Suprapubic skin (tissue), 4 donors: ENCODE measurements at regions not wholly inside any gene's neighbourhood (a gene's known extent, or its start where the extent isn't known, plus 50 kb on each side); places are given as distances from the start of the nearest gene placed in this dataset.

Experiments used
- DNase-seq, 2 donors: peaks; one replicate each; pipeline ENCODE4 v3.0.0-alpha.2; 2019; ENCODE audit warnings: low spot score in 2 of 2
- H3K27ac ChIP-seq: fragments of 200-600 bp; sonication (generic); one replicate; pipeline ENCODE4 v1.5.1; 2019
- H3K27me3 ChIP-seq: fragments of 200-600 bp; sonication (generic); one replicate; pipeline ENCODE4 v1.5.1; 2019
- H3K36me3 ChIP-seq: fragments of 200-600 bp; sonication (generic); one replicate; pipeline ENCODE4 v1.5.1; 2019
- H3K4me1 ChIP-seq: fragments of 200-600 bp; sonication (generic); one replicate; pipeline ENCODE4 v1.5.1; 2019
- H3K4me3 ChIP-seq: fragments of 200-600 bp; sonication (generic); one replicate; pipeline ENCODE4 v1.5.1; 2019; ENCODE audit warnings: mild to moderate bottlenecking
- H3K9me3 ChIP-seq: fragments of 200-600 bp; sonication (generic); one replicate; pipeline ENCODE4 v1.5.1; 2019
- CTCF ChIP-seq, 2 donors: fragments of 200-600 bp in 1 of 2; fragments of 450-650 bp in 1 of 2; sonication (generic) in 1 of 2; IDR thresholded peaks; one replicate each; pipeline ENCODE4 v1.5.1; 2016 to 2019; ENCODE audit warnings: antibody characterized with exemption in 2 of 2, mild to moderate bottlenecking in 1 of 2, moderate library complexity in 1 of 2
- EP300 ChIP-seq: sonication (generic); formaldehyde crosslinking; IDR thresholded peaks from one replicate; pipeline ENCODE4 v1.6.1; 2017; ENCODE audit warnings: antibody characterized with exemption
- POLR2A ChIP-seq, 2 donors: fragments of 450-650 bp; IDR thresholded peaks; one replicate each; pipeline ENCODE4 v1.6.1; 2017; ENCODE audit warnings: antibody characterized with exemption in 2 of 2, mild to moderate bottlenecking in 2 of 2, moderate library complexity in 2 of 2
- POLR2AphosphoS5 ChIP-seq, 3 donors: sonication (generic); formaldehyde crosslinking; IDR thresholded peaks; one replicate each; pipeline ENCODE4 v1.6.1; 2017; ENCODE audit warnings: antibody characterized with exemption in 3 of 3
- WGBS: methylation state at CpG from one replicate; pipeline ENCODE4 v1.1.5; 2018; 5-methylcytosine and 5-hydroxymethylcytosine counted together

GRCh38 chr10:132120734-132121510, 55.2 kb downstream of the JAKMIP3 start:
- H3K9me3 ChIP-seq = no peaks in the 10 kb centered on the region
- H3K27ac ChIP-seq = no peak overlapping the region
- no peaks in the 10 kb centered on the region for H3K36me3 ChIP-seq
- no peaks in the 10 kb centered on the region for H3K4me1 ChIP-seq
- WGBS = 83% methylated on average over 19 of the region's 25 CpGs
- no peak overlapping the region for H3K4me3 ChIP-seq
- TF ChIP-seq POLR2AphosphoS5 (IDR thresholded peaks at IDR 0.05) = no peak
- TF ChIP-seq CTCF (IDR thresholded peaks at IDR 0.05) = no peak
- no peak for TF ChIP-seq EP300
- TF ChIP-seq POLR2A (IDR thresholded peaks at IDR 0.05) = no peak
- H3K27me3 ChIP-seq = no peaks in the 10 kb centered on the region
- DNase-seq = no peak

- DNase-seq = no peak
Observed at GRCh38 chr10:132121511-132121830, 55.7 kb downstream of the JAKMIP3 start.

GRCh38 chr10:132122097-132122861, 56.5 kb downstream of the JAKMIP3 start:
- 93% methylated on average over 13 of the region's 20 CpGs for WGBS
- Histone ChIP-seq H3K27me3 (no peaks in the 10 kb centered on the region), H3K36me3 (no peaks in the 10 kb centered on the region), H3K4me1 (no peaks in the 10 kb centered on the region), H3K9me3 (no peaks in the 10 kb centered on the region), H3K4me3 (no peak overlapping the region), H3K27ac (no peak overlapping the region)
- TF ChIP-seq POLR2A (IDR thresholded peaks at IDR 0.05) = no peak
- no peak for TF ChIP-seq CTCF (IDR thresholded peaks at IDR 0.05)
- no peak for TF ChIP-seq EP300
- no peak for TF ChIP-seq POLR2AphosphoS5 (IDR thresholded peaks at IDR 0.05)
- DNase-seq = no peak

More at GRCh38 chr10:132121511-132121830, 55.7 kb downstream of the JAKMIP3 start:
- Histone ChIP-seq H3K36me3 (no peaks in the 10 kb centered on the region), H3K9me3 (no peaks in the 10 kb centered on the region), H3K4me3 (no peak overlapping the region), H3K4me1 (no peaks in the 10 kb centered on the region), H3K27me3 (no peaks in the 10 kb centered on the region), H3K27ac (no peak overlapping the region)
- no CpG with 5 or more reads among the region's 12 CpGs for WGBS
- no peak for TF ChIP-seq POLR2AphosphoS5 (IDR thresholded peaks at IDR 0.05)
- TF ChIP-seq EP300 = no peak
- no peak for TF ChIP-seq POLR2A (IDR thresholded peaks at IDR 0.05)
- TF ChIP-seq CTCF (IDR thresholded peaks at IDR 0.05) = no peak

GRCh38 chr10:132122939-132123445, 57.2 kb downstream of the JAKMIP3 start:
- TF ChIP-seq POLR2A (IDR thresholded peaks at IDR 0.05) (no peak), POLR2AphosphoS5 (IDR thresholded peaks at IDR 0.05) (no peak), CTCF (IDR thresholded peaks at IDR 0.05) (no peak), EP300 (no peak)
- Histone ChIP-seq H3K4me3 (no peak overlapping the region), H3K4me1 (no peaks in the 10 kb centered on the region), H3K9me3 (no peaks in the 10 kb centered on the region), H3K27me3 (no peaks in the 10 kb centered on the region), H3K36me3 (no peaks in the 10 kb centered on the region), H3K27ac (no peak overlapping the region)
- DNase-seq = no peak
- WGBS = 83% methylated on average over 9 of the region's 19 CpGs

GRCh38 chr10:132123606-132124005, 57.9 kb downstream of the JAKMIP3 start:
- no peak for DNase-seq
- no peaks in the 10 kb centered on the region for H3K27me3 ChIP-seq
- TF ChIP-seq POLR2A (IDR thresholded peaks at IDR 0.05) = no peak
- no peak for TF ChIP-seq EP300
- no peak for TF ChIP-seq CTCF (IDR thresholded peaks at IDR 0.05)
- TF ChIP-seq POLR2AphosphoS5 (IDR thresholded peaks at IDR 0.05) = no peak
- no peak overlapping the region for H3K4me3 ChIP-seq
- H3K4me1 ChIP-seq = no peaks in the 10 kb centered on the region
- H3K36me3 ChIP-seq = no peaks in the 10 kb centered on the region
- H3K27ac ChIP-seq = no peak overlapping the region
- WGBS = 97% methylated on average over 3 of the region's 8 CpGs
- H3K9me3 ChIP-seq = no peaks in the 10 kb centered on the region
